GM19468 (cell line): ENCODE measurements at regions not wholly inside any gene's neighbourhood (a gene's known extent, or its start where the extent isn't known, plus 50 kb on each side); places are given as distances from the start of the nearest gene placed in this dataset.

Experiments used
- ATAC-seq: cut with Tn5 transposase; IDR thresholded peaks from one replicate; pipeline ENCODE4 v1.9.1; 2021; ENCODE audit warnings: mild to moderate bottlenecking, moderate library complexity, moderate number of reproducible peaks; ENCODE audit not compliant: unreplicated experiment; ENCODE audit errors: extremely low read depth

- ATAC-seq = no peak
Observed at GRCh38 chr10:121205625-121206024, 354.5 kb downstream of the WDR11 start.

- no peak for ATAC-seq
Observed at GRCh38 chr10:121211446-121211845, 360.3 kb downstream of the WDR11 start.

DNA sequence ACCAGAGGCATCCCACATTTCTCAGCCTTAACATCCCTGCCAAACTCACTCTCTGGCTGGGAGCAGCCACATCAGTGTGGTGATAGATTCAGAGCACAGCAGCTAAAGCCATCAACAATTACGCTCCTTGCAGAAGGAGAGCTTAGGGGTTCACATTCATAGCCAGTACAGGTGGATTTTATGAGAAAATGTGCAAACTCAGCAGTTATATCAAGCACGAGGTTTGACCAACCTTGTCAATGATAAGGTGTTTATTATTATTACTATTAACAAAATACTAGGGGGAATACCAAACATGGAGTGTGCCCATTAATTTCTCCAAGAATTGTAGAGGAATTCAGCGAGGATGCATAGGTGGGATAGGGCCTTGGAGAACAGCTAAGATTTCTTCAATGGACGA, 362.3 kb downstream of the WDR11 start:
- ATAC-seq = no peak

- ATAC-seq = no peak
Observed at GRCh38 chr10:121216295-121216694, 365.1 kb downstream of the WDR11 start.

DNA sequence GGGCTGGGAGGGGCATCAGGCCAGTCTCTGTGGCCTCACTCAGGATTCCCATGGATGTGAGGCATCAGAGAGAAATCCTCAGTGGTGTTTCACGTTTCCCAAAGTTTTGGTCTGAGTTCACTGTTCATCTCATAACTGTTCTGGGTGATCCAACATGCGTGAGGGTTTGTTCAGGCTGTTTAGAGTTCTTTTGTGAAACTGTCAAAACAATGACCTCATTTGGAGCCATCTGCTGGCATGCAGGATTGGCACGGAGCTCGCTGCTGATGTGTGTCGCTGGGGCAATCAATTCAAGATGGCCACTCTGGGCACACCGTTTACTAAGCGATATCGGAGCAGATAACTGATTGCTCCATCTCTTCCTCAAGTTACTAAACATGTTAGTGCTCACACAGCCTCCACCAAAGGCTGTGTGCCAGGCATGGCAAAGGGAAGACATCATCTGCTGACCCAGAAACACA, 365.6 kb downstream of the WDR11 start:
- ATAC-seq = no peak

DNA sequence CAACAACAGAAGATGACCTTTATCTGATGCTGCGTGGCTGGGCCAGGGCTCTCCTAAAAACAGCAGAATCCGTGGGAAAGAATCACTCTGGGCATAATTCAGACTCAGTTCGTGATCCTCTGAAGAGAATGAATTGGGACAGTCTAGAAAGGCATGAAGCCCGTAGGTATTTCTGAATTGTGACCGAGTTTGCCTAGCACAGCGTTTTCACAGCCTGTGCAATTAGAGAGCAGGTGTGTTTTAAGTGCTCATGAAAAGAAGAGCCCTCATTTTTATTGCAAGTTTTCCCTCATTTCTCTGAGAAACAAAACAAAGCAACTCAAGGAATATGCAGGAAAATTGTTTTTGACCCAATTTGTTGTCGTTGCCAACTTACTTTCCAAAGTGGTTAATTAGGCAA, 366.2 kb downstream of the WDR11 start:
- ATAC-seq = no peak

DNA sequence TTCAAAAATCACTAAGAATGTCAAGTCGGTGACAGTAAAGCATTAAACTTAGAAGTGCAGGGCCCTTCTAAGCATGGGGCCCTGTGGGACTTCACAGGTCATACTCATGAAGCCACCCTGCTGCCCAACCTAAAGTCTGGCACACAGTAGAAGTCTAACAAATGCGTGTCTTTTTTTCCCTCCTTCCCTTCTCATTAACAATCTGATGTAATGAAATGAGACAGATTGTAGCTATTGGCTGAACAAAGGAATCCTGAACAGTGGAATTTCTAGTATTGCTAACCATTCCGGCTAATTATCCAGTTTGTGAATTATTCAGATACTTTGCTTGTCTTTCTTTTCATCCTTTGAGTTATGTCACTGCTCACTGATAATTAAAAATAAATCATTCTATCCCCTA, 369.9 kb downstream of the WDR11 start:
- no peak for ATAC-seq

DNA sequence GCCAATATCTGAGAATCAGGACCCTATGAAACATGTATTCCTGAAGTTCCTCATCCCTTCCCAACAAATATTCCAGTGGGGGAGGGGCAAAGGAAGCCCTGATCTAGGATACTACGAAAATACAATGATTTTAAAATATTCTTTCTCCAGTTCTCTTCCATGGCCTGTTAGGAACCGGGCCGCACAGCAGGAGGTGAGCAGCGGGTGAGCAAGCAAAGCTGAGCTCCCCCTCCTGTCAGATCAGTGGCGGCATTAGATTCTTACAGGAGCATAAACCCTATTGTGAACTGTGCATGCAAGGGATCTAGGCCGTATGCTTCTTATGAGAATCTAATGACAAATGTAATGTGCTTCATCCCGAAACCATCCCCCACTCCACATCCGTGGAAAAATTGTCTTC, 370.8 kb downstream of the WDR11 start:
- ATAC-seq = no peak

- no peak for ATAC-seq
Observed at GRCh38 chr10:121222842-121223241, 371.7 kb downstream of the WDR11 start.

DNA sequence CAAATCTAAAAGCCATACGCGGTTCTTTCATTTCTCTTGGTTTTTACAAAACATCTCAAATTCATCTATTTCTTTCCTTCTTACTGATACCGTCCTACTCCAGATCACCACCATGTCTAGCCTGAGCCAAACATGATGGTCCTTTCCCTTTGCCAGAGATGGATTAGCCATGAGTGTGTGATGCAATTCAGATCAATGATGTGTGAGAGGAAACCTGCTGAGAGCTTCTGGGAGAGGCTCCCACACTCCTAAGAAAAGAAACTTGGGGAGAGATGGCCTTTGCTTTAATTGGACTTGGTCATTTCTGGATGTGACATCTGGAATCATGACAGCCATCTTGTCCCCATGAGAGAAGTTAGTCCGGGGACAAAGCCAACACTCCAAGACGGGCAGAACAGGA, 367.2 kb downstream of the FGFR2 start:
- no peak for ATAC-seq

GRCh38 chr10:121232494-121232893, 365.8 kb downstream of the FGFR2 start:
- ATAC-seq = no peak

- ATAC-seq = no peak
Observed at GRCh38 chr10:121235692-121236091, 362.6 kb downstream of the FGFR2 start.

DNA sequence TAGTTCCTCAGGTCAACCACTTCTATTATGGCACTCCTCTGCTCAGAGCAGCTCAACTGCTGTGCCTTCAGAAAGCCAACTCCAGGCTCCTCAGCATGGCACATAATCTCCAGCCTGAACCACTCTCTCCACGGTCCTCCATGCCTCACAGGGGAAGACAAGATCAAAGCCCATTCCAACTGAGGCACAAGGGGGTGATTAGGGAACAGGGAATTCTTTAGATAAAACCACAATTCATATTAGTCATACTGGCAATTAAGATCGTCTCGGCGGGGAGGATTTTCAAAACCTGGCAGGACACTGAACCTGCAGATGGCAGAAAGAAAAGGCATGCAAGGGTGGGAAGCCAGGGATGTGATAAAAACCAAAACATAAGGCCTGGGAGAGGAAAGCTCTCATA, 361.6 kb downstream of the FGFR2 start:
- ATAC-seq = no peak

- no peak for ATAC-seq
Observed at GRCh38 chr10:121237718-121238117, 360.5 kb downstream of the FGFR2 start.

GRCh38 chr10:121240011-121240410, 358.2 kb downstream of the FGFR2 start:
- ATAC-seq = no peak

- ATAC-seq = no peak
Observed at GRCh38 chr10:121240556-121240955, 357.7 kb downstream of the FGFR2 start.

- ATAC-seq = no peak
Observed at GRCh38 chr10:121241337-121241736, 356.9 kb downstream of the FGFR2 start.

- no peak for ATAC-seq
Observed at GRCh38 chr10:121242741-121243608, 355.3 kb downstream of the FGFR2 start.

DNA sequence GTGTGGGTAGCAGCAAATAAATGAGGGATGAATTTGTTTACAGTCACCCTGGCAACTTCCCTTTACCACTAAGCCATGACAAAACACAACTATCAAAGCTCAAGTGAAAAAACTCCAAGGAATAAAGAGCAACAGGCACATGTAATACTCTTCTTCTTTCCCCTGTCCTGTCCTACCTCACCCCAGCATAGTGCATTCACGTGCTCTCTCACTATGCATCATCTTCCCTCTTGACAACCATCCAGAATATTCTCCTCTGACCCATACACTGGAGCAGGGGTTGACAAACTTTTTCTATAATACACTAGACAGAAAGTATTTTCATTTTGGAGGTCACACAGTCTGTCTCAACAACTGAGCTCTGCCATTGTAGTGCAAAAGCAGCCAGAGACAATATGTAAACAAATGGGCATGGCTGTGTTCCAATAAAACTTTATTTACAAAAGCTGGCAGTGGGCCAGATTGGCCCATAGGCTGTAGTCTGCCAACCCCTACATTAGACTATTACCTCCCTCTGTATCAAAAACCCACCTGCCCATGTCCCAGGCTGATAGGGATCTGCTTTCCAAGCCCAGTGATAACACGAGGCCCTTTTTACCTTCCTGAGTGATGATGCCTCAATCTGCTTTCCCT, 354.5 kb downstream of the FGFR2 start:
- no peak for ATAC-seq

- no peak for ATAC-seq
Observed at GRCh38 chr10:121244818-121245217, 353.4 kb downstream of the FGFR2 start.

- ATAC-seq = no peak
Observed at GRCh38 chr10:121245754-121246153, 352.5 kb downstream of the FGFR2 start.

DNA sequence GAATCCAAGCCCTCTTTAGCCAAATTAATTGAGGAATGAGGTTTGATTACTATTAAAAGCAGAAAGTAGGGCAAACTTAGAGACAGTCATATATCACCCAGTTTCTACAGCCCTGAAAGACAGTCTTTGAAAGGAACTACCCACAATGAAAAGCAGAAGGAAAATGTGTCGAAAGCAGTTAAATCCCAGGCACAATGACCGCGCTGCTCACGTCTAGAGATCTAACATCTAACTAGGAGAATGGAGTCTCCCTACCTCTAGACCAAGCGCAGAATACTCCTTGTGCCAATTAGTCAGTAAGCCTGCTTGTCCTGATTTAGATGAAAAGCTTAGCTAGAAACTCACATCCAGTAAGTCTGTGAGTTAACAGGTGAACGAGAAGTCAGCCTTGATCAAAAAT, 350.0 kb downstream of the FGFR2 start:
- no peak for ATAC-seq
